Stimulated activated CD8-positive, alpha-beta memory T cell treated with anti-CD3 and anti-CD28 coated beads, Interleukin-15, amount 100 ng/mL, for 24 hours (primary cell): ENCODE measurements at regions not wholly inside any gene's neighbourhood (a gene's known extent, or its start where the extent isn't known, plus 50 kb on each side); places are given as distances from the start of the nearest gene placed in this dataset.
"Not testable (repeated sequence)": the region's sequence is repeated elsewhere in the genome, so short reads cannot be mapped to it uniquely, and the experiment has no call there.

ENCODE experiments used
- DNase-seq: peaks from one replicate; pipeline ENCODE4 v3.0.0-alpha.2; 2020; ENCODE audit warnings: low read depth

DNA sequence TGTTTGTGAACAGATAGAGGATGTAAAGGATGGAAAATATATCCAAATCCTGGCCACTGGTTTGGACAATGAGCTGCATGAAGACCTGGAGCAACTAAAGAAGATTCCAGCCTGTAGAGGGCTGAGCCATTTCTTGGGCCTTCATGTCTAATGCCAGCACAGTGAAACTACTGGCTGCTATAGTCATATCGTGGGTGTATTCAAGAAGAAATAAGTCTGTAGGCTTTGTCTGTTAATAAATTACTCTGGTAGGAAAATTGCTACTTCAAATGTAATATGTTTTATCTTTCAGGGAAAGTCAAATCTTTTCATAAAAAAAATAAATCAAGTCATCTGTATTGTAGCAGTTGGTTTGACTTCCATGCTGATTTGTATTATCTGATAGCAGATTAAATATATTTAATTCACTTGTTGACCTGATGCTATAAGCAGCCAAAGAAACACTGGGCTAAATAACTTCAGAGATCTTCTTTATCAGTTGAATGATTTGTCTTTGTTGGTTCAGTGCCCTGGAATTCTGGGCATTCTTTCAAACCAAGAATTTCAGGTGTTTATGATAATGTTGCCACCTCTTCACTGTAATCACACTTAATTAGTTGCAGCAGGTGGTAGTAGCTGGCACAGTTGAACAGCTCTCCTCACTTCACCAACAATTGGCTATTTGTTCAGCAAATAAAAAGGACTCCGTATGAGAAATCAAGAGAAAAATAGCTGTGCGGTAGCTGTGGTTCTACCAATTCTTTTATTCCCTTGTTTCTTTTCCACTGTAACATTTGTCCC is 1109.5 kb downstream of the NSUN3 start:
- DNase-seq = no peak

DNA sequence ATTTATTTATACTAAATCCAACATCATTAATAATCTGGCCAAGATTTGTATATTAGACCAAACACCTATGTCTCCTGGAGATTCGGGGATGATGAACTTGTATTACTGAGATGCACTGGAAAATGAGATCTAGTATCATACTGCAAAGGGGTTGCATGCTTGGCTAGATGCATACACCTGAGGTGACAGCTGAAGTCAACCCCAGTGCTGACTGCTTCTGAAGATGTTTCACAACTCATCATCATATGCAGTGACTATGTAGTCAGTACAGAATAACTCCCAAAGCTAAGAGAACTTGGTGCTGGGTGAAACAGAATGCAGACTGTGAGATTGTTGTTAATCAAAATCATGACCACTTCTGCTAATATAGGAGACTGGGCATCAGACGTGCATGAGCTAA is 1114.2 kb downstream of the NSUN3 start:
- DNase-seq = no peak

DNA sequence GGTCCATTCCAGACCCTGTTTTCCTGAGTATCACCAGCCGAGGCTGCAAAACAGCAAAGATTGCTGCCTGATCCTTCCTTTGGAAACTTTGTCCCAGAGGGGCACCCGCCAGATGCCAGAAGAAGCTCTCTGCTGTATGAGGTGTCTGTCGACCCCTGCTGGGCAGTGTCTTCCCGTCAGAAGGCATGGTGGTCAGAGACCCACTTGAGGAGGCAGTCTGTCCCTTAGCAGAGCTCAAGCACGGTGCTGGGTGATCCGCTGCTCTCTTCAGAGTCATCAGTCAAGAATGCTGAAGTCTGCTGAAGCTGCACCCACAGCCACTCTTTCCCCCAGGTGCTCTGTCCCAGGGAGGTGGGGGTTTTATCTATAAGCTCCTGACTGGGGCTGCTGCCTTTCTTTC is 1121.2 kb downstream of the NSUN3 start:
- no peak for DNase-seq

DNA sequence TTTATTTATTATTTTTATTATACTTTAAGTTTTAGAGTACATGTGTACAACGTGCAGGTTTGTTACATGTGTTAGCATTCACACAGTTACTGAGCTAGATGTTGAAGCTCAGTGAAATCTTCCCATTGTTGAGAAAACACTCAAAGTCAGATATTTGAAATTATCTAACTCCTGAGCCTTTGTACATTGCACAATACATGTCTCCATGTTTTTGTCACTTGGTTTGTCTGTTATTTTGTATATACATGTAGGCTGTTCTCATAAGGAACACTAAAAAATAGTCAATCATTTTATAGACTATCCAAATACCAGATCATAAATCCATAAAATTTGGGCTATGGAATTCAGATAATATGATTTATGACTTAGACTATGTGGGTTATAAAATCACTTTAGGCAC is 1126.5 kb downstream of the NSUN3 start:
- DNase-seq = no peak

DNA sequence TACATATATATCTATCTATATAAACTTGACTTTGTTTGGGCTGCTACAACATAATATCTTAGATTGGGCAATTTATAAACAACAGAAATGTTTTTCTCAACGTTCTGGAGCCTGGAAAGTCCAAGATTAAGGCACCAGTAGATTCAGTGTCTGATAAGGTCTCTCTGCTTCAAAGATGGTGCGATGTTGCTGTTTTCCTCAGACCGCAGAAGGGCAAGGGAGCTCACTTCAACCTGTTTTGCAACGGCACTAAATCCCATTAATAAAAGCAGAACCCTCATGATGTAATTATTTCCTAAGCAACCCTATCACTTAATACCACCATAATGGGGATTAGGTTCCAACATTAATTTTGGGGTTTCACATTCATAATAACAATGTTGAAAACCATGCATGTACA is 1134.8 kb downstream of the NSUN3 start:
- DNase-seq = no peak

DNA sequence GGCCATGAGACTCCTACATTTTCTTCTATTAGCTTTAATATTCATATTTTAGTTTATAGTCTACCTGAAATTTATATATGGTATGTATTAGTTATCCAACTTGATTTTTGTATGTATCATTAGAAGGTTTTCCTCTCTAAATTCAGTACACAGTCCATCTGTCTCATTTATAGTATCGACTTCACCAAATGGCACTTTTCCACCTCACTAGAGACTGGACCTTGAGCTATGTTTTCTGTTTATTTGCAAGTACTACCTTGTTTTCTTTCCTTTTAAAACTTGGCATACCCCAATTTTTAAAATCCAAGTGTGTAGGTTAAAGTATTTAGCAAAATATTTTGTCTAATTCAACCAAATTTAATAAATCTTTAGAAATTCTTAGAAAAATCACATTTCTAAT is 1137.5 kb downstream of the NSUN3 start:
- DNase-seq = no peak

DNA sequence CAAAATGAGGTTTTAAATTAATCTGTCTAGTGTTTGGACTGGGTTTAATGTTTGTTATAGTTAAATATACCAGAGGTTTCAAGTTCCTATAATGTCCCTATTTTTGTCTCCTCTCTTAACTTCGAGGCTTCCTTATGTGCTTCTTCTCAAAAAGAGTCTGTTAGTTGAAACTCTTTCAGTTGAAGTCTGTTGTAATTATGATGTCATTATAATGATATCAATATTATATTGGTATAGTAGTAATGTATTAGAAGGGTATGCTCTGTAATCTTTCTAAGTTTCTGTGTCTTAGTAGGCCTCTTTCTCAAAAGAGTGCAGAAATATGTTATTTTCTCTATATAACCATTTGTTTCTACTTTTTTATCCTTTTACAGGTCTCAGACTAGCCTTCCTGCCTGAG is 1148.0 kb downstream of the NSUN3 start:
- no peak for DNase-seq

DNA sequence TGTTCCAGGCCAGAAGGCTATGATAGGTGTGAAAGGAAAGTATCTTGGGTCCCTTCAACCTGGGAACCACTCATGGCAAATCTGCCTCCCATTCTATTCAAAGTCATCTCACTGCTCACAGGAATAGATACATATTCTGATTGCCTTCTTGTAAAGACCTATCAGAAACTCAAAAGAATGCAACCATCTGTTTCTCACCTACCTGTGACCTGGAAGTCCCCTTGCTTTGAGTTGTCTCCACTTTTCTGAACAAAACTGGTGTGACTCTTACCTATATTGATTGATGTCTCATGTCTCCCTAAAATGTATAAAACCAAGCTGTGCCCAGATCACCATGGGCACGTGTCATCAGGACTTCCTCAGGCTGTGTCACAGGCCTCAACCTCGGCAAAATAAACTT is 1149.3 kb downstream of the NSUN3 start:
- DNase-seq = no peak

DNA sequence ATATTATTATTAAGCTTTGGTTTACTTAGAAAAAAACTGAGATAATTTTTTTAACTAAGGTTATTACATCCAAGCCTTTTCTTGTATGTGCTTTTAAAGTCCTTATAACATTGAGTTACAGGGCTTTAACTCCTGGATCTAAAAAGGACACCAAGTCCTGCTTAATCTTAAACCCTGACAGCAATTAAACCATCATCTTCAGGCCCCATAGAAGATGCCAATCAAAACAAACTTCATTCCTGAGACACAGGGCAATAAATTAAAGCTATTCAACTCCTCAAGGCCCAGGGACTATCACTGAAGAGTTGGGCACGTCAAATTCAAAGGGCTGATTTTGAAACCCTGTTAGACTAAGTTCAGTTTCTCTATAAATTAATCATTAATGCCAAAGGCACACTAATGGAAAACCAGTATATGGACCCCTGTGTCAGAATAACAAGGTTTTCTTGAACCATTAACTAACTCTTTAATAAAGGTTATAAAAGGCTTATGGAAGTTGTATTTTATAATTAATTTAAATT is 1152.6 kb downstream of the NSUN3 start:
- DNase-seq = no peak

DNA sequence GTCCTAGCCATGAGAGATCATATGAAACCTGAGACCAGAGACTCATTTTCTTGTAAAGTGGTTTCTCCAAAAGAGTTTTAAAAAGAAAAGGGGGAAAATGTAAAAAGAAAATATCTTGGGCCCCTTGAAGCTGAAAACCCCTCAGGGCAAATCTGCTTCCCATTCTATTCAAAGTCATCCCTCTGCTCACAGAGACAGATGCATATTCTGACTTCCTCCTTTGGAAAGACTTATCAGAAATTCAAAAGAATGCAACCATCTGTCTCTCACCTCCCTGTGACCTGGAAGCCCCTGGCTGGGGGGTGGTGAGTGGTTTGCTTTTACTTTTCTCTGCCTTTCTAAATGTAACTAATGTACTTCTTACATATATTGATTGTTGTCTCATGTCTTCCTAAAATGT is 1154.8 kb downstream of the NSUN3 start:
- no peak for DNase-seq

DNA sequence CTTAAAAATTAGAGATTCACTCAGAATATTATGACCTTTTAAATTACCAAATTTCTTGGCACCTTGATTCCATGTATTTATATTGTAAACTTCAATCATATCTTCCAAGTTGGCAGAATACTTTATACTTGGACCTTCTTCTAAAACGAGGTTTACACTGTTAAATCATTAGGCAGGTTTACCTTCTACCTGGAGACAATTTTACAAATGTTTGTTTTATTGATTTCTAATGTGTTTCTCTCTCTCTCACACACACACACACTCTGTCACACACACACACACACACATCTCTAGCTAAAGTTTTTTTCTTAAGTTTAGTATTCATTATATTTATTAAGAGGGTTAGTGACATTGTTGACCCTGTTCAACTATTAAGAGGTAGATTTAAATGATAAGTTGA is 1155.6 kb downstream of the NSUN3 start:
- DNase-seq = no peak

DNA sequence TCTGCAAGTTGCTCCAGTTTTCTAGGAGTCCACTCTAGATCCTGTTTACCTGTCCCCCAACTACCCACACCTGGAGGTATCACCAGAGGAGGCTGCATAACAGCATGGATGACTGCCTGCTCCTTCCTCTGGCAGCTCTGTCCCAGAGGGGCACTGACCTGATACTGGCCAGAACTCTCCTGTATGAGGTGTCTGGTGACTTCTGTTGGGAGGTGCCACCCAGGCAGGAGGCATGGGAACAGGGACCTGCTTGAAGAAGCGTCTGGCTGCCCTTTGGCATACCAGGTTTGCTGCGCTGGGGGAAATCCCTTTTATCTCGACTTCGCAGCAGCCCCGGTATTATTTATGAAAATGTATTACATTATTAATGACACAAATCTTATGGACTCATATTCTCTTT is 1163.6 kb downstream of the NSUN3 start:
- DNase-seq = no peak

DNA sequence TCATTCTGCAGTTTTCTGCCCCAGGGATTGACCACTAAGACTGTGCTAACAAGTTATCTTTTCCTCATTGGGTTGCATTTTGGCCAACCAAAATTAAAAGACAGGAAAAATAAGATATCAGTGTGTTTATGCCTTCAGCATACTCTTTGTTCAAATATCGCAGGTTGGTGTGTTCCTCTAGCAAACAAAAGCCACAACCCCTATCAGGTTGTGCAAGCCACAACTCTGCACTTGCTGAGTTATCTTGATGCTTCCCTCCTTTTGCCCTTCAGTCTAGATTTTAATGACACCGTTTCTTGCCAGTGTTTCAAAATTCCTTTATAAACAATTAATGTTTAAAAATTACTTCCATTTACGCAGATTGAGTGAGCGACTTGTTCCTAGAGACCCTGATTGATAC is 1164.2 kb downstream of the NSUN3 start:
- DNase-seq = no peak

DNA sequence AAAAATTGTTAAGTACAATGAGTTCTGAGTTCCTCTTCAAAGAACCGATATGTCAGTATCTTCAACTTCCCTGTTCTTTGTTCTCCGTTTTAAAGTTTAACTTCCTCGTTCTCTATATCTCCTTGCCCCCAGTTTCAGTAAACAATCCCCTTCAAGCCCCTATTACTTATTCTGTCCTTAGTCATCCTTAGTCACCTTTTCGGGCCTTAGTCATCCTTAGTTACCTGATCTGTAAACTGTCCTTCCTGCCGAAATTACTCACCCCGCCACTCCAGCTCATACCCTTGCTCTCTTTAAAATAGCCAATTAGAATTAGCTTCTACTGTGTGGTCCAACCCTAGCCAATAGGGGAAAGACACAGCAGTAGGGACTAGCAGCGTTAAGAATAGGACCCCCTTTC is 1165.6 kb downstream of the NSUN3 start:
- DNase-seq = no peak

DNA sequence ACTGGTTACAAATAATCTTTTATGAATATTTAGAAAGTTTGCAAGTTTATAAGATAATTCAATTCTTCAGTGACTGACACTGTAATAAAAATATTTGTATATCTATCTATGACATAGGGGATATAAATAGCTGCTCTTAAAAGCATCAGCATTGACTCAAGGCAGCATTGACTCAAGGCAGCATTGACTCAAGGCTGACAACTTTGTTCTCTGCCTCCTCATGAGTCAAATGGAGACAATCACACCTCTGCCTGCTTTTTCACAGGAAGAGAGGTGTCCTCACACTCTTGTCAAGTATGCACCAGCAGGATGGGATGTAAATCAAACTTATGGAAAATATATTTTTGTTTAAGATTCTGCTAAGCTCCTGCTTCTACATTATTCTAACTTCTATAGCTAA is 1173.1 kb downstream of the NSUN3 start:
- no peak for DNase-seq

DNA sequence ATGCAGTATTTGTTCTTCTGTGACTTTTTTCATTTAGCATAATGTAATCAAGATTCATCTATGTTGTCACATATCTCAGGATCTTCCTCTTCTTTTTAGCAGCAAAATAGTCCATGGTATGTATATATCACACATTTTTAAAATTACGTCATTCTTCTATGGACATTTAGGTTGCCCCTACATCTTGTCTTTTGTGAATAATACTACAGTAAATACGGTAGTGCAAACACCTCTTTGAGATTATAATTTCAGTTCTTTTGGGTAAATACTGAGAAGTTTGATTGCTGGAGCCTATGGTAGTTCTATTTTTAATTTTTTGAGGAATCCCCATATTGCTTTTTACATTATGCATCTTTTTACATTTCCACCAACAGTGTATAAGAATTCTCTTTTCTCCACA is 1174.9 kb downstream of the NSUN3 start:
- DNase-seq = no peak

DNA sequence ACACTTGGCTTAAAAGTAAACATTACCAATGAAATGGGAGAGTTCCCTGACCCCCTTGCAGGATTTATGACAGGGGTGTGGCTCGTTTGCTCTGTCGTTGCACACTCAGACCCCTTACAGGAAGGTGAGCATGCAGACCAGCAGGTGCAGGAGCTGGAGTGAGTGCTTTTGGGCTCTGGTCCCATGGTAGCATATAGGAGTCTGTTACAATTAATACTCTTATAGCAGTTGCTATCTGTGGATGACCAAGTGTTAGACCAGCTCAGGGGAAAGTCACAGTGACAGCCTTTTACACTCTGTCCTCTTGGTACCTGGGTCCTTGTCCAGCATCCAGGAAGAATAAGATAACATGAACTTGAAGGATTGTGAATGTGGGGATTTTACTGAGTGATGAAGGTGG is 1177.5 kb downstream of the NSUN3 start:
- no peak for DNase-seq

DNA sequence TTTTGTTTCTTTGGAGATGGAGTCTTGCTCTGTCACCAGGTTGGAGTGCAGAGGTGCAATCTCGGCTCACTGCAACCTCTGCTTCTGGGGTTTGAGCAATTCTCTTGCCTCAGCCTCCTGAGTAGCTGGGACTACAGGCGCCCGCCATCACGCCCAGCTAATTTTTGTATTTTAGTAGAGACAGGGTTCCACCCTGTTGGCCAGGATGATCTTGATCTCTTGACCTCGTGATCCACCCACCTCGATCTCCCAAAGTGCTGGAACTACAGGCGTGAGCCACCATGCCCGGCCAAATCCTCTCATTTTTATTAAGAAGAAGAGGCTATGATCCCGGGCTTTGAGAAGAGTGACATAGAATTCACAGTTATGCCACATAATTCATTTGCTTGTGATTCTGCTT is 1178.4 kb downstream of the NSUN3 start:
- DNase-seq = not testable (repeated sequence)

DNA sequence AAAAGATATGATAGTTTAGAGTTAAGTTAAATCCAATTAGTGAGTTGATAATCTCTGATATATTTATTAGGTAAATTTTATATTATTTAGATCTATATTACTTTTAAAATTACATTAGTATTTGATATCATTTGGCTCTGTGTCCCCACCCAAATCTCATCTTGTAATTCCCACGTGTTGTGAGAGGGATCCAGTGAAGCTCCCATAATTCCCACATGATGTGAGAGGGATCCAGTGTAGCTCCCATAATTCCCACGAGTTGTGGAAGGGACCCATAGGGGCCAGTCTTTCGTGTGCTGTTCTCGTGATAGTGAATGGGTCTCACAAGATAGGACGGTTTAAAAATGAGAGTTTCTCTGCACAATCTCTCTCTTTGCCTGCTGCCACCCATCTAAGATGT is 1183.6 kb downstream of the NSUN3 start:
- no peak for DNase-seq

DNA sequence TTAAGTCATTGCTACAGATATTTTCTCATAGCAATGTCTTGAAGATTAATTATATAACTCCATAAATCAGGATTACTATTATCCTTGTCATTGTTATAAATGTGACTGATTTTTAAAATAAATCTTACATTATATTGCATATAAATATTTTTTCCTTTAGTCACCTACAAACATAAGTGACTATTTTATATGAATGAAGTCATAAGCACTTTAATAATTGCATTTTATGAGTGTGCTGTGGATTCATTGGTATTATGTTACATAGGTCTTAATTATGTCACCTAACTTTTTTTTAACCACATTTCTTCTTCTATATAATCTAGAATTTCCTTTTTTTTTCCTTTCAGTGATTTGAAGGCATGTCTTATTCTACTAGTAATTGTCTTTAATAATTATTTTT is 1191.2 kb downstream of the NSUN3 start:
- DNase-seq = no peak

DNA sequence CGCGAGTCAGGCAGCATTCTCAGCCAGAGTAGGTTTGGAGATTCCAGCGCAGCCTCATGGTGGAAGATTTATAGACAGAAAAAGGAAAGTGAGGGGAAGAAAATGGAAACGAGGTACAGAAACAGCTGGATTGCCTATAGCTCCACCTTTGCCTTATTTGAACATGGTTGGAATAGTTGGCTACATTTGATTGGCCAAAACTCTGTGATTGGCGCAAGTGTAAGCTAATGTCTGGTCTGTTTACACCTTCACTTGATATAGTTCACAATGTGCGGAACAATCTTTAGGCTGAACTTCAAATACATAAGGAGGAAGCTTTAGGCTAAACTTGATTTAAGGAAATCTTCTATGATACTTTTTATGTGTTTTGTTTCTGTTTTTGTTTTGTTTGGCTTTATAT is 1191.9 kb downstream of the NSUN3 start:
- DNase-seq = no peak

DNA sequence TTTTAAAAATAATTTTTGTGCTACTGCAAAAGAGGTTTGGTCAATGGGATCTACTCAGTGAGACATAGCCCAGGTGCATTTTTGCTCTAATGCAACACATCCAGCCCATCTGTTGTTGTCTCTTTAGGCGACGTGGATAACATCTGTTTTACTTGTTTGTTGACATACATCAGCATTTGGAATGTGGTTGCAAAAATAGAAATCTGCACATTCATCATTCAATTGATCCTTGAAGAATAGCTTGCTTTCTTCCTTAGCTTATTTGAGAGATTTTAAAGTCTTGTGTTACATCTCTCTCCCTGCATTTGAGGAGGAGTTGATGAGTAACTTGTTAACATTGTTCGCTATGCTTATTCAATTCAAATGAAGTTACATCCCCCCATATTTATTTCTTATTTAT is 1202.3 kb downstream of the NSUN3 start:
- no peak for DNase-seq

DNA sequence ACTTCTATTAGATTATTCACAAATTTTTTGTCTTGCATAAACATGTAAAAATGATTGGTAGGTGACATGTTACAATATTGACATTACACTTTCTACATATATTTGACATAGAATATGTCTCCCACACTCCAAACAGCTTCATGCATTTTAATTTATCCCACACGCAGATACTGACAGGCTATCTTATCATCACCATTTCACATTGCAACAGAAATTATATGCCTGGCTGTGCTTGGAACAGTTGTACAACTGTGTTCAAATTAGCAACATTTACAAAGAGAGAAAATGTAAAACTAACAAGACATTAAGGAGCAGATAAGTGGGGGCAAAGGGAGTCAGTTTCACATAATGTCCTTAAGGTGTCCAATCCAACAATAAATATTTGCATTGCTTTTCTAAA is 1208.5 kb downstream of the NSUN3 start:
- no peak for DNase-seq

DNA sequence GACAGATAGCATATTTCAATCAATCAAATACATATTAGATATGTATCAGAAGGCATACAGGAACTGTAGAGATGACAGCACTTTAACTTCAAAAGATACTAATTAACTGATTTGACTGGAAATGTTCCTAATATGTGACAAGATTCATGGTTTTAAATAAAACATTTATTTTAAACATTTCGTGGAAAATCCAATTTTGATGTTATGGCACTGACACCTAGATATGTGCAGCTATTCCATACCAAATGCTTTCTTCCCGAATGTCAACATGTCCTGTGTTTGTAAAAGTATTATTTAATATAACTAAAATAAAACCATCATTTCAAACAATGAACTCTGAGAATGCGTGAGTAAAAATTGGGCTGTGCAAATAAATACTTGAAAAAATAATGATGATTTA is 1209.3 kb downstream of the NSUN3 start:
- no peak for DNase-seq
